ENCODE measurements at regions not wholly inside any gene's neighbourhood (a gene's known extent, or its start where the extent isn't known, plus 50 kb on each side); places are given as distances from the start of the nearest gene placed in this dataset.
A peak's percentile ranks its signal among the peaks of the same experiment; 100 is the strongest.

GRCh38 chr3:30945291-30945690 lies 50.8 kb upstream of the GADL1 start:
- no peak for DNase-seq

DNA sequence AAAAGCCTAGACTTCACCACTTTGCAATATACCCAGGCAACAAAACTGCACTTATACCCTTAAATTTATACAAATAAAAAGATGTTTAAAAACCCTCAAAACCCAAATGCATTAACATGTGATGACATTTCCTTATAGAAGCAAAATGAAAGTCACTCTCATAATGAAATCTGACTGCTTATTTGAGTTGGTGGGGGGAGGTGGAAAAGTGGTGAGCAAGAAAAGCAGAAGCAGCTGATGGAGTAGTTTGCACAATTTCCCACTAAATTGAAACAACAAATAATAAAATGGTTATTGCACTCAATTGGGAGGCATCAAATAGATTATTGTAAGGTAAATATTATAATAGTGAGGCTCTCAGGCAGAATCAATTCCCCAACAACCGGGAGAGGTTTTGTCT lies 54.0 kb upstream of the GADL1 start:
- peak in 1 of 3 experiments; percentile 22 for DNase-seq

- no peak for DNase-seq
Measured at GRCh38 chr3:30951826-30952225, 57.4 kb upstream of the GADL1 start.

- DNase-seq, result no peak
Measured at GRCh38 chr3:30952786-30953185, 58.3 kb upstream of the GADL1 start.

DNA sequence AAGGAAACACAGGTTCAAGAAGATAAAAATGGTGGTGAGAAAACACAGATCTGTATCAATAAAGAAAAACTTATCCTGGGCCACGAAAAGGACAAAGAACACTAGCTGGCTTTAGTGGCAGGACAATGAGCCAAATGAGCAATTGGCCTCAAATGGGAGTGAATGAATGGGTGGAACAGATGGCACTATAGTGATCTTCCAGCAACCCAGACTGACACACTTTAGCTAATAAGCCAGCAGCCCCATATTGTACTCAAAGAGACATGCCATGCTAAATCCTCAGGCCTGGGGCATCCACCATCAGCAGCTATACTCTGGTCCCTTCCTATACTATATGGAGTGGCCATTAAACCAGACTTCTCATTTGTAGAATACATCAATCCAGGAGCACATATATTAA lies 60.0 kb upstream of the GADL1 start:
- no peak for DNase-seq

DNA sequence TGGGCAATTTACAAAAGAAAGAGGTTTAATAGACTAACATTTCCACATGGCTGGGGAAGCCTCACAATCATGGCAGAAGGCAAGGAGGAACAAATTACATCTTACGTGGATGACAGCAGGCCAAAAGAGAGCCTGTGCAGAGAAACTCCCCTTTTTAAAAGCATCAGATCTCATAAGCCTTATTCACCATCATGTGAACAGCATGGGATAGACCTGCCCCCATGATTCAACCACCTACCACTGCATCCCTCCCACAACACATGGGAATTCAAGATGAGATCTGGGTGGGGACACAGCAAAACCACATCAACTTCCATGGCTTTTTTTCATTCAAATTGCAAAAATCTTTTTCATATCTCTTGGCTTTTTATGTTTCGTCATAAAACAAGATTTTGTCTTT lies 67.6 kb upstream of the GADL1 start:
- DNase-seq, result no peak

- DNase-seq, result no peak
Measured at GRCh38 chr3:30962493-30962892, 68.0 kb upstream of the GADL1 start.

DNA sequence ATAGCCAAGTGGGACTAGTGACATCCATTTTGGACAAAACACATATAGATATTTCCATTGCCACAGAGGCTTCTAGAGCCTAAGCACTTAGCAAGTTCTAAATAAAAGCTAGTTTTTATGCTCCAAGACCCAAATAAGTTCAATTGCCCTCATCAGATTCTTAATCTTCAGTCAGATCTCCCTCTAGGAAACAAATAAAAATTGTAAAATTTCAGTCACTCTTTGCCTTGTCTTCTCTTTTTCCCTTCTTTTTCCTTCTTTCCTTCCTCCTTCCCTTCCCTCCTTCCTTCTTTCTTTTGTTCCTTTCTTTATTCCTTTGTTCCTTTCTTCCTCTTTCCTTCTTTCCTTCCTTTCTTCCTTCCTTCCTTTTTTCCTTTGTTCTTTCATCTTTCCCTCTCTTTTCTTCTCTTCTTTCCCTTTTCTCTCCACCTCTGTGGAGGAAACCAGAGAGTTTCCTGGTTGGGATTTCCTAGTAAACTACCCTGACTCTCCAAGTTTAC lies 68.8 kb upstream of the GADL1 start:
- no peak for DNase-seq

GRCh38 chr3:30964612-30965011 lies 70.2 kb upstream of the GADL1 start:
- no peak for DNase-seq

- DNase-seq, result no peak
Measured at GRCh38 chr3:30966896-30967295, 72.4 kb upstream of the GADL1 start.

DNA sequence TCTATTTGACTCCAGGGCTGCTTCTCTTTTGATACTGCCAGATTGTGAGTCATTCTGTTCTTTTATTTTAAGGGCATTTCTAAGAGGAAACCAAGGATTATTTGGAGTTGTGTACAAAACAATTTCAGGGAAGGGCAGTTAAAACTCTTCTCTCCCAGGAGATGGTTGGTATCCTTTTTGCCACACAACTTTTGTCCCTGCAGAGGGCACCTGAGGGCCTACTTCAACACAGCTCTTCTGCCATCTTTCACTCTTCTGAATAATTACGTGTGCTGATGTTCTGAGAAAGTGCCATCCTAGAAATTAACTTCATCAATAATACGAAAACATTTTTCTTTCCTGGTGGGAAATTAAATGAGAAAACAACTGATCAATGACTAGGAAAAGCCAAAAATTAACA lies 75.7 kb upstream of the GADL1 start:
- peak in 1 of 3 experiments; percentile 3 for DNase-seq

GRCh38 chr3:30972449-30972848 lies 78.0 kb upstream of the GADL1 start:
- no peak for DNase-seq

DNA sequence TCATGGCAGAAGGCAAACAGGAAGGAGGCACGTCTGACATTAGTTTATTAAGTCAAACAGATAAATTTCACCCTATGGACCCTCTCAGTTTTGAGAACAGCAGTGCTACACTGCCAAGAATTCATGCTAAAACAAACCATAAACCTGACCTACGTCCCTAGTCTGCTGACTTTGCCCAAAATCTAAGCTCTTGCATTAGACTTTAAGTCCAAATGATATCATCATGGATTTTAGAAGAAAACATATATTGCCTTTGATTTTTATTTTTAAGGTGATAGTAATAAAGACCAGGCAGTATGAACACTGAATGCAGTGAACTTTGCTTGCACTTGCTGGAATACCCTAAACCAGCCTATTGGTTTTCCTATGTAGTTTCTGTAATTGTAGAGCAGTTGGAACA lies 79.6 kb upstream of the GADL1 start:
- DNase-seq, result no peak

DNA sequence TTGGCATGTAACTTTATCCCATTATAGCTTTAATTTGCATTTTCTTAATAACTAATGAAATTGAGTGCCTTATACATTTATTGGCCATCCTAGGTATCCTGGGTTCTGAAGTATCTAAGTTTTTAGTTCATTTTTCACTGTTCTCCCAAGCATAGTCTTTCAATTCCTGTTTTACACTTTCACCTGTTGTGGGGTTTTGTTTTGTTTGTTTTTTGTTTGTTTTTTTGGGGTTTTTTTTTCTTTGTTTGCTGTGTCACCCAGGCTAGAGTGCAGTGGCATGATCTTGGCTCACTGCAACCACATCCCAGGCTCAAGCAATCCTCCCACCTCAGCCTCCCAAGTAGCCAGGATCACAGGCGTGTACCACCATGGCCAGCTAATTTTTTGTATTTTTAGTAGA lies 83.1 kb upstream of the GADL1 start:
- no peak for DNase-seq

DNA sequence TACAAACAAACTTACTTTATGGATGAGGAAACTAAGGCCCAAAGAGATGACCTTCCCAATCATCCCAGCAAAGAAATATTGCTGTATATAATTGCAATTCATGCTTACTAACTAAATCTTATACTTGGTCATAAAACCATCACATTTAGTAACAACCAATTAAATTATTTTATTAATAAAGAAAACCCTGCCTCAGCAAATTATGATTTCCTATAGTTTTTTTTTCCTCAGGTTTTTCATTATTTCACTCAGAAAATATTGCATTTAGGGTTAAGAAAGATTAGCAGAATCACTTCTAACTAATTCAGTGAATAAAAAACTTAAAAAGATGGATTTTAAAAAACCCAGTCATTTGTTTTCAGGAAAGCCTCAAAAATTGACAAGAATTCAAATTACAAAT lies 86.5 kb upstream of the GADL1 start:
- DNase-seq, result no peak

- DNase-seq, result no peak
Measured at GRCh38 chr3:30982416-30983075, 88.1 kb upstream of the GADL1 start.

GRCh38 chr3:30984855-30985749 lies 90.6 kb upstream of the GADL1 start:
- no peak for DNase-seq

DNA sequence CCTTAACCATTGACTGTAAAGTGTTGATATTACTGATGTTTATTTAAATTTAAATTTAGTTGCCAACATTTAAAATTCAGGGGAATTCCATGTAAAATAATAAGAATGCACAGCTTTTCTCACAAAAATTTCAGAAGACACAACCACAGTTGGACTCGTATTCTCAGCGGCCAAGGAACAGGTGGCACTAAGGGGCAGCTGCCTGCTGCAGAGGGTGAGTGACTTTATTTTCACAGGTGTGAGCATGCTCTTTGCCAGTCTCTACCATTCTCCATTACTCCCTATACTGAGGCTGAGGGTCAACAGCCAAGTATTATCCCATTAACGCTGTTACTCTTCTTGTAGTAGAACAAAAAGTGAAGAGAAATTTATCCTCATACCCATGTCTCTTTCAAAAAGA lies 92.1 kb upstream of the GADL1 start:
- peak in 1 of 3 experiments; percentile 14 for DNase-seq

- DNase-seq, result no peak
Measured at GRCh38 chr3:30988769-30989168, 94.3 kb upstream of the GADL1 start.

DNA sequence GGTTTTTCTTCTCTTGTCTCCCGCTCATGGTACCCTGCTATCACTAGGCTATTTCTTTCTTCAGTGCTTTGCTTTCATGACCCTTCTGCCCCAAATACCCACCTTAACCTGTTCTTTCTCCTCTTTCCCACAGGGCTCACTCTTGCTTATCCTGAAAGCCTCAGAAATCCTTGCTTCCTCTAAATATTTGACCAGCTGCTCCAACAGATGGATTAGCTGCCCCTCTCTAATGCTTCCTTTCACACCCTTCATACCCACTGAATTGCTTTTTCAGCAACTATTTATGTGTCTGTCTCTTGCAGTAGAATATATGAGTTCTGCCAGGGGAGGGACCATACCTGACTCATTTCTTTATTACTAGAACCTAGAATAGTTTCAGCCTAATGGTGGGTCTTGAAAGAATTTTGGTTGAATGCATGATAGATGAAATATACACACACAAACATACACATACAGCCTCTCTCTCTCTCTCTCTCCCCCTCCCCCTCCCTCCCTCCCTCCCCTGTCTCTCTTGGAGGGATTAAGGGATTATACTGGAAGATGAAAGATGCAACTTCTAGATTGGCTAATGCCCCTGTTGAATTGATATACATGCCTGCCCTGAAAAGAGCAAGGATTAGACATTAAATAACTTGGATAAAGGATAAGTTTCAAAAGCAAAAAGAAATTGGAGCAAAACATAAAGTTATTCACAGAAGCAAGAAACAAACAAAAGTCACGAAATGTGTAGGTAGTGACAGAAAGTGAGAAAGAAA lies 95.0 kb upstream of the GADL1 start:
- DNase-seq, result no peak

GRCh38 chr3:30996467-30996866 lies 102.0 kb upstream of the GADL1 start:
- peak in 1 of 3 experiments; percentile 16 for DNase-seq

DNA sequence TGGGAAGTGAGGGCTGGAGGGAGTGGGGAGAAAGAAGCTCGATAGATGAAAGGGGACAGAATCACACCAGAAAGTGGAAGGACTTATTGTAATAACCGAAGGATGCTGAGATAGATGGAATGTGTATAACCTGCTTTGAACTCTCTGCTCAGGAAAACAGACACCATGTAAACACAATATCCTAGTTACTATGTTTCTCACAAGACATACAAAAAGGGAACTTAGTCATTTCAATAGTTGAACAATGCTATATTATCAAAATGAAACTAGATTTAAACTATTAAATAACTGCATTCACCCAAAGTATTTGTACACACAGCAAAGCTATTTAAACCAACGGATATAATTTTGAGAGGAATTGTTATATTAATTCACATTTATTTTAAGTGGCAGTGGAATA lies 108.3 kb upstream of the GADL1 start:
- DNase-seq, result no peak

DNA sequence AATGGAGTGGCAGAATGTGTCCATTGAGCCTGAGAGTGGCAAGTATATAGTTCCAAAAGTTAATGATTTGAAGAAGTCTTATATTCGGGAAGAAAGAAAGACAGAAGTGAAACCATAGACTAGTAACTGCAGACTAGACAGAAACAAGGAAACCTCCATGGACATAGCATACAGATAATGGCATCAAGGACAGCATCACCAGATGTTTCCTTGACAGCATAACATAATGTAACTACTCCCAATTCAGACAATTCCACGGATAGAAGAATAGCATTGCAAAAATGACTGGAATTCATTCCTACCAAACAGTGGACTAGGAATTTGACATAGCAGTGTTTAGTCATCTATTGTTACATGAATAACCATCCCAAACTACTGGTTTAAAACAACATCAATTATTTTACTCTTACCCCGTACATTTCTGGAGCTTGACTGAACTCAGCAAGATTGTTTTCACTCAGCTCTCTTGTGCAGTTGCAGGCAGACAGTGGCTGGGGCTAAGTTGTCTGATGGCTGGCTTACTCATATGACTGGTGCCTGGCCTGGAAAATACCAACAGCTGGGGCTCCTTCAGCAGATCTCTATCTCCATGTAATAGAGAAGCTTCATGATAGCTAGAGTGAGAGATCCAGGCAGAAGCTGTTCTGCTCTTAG lies 109.7 kb upstream of the GADL1 start:
- DNase-seq, result no peak
